Left lung (tissue), 4 donors: ENCODE measurements at regions not wholly inside any gene's neighbourhood (a gene's known extent, or its start where the extent isn't known, plus 50 kb on each side); places are given as distances from the start of the nearest gene placed in this dataset.

Source experiments
- ATAC-seq: fragments of 200-7000 bp; cut with Tn5 transposase; one replicate; pipeline ENCODE4 v1.9.1; 2020; ENCODE audit warnings: moderate library complexity
- DNase-seq, 4 donors: peaks; one replicate each; pipeline ENCODE4 v3.0.0-alpha.2; 2013 to 2020
- H3K27ac ChIP-seq, 2 donors: fragments of 200-600 bp; sonication (generic) in 1 of 2; one replicate each; pipeline versions ENCODE4 v1.5.0 to v1.8.0; 2020 to 2021
- H3K27me3 ChIP-seq, 2 donors: fragments of 200-600 bp; sonication (generic) in 1 of 2; one replicate each; pipeline versions ENCODE4 v1.5.0 to v1.8.0; 2020 to 2021
- H3K36me3 ChIP-seq, 2 donors: fragments of 200-600 bp; sonication (generic) in 1 of 2; one replicate each; pipeline versions ENCODE4 v1.5.0 to v1.8.0; 2020 to 2021
- H3K4me1 ChIP-seq, 2 donors: fragments of 200-600 bp; one replicate each; pipeline ENCODE4 v1.8.0; 2021
- H3K4me3 ChIP-seq, 2 donors: fragments of 200-600 bp; sonication (generic) in 1 of 2; one replicate each; pipeline versions ENCODE4 v1.5.0 to v1.8.0; 2020 to 2021; ENCODE audit warnings: mild to moderate bottlenecking in 1 of 2
- H3K9me3 ChIP-seq, 2 donors: fragments of 200-600 bp; sonication (generic) in 1 of 2; one replicate each; pipeline versions ENCODE4 v1.5.0 to v1.8.0; 2020 to 2021
- intact Hi-C, 2 donors: fragments of 100-400 bp; cut with DNase I; formaldehyde crosslinking; loops; one replicate each; pipeline versions ENCODE4 v1.11.2 to v1.14.2; 2022
- TF ChIP-seq, protein P1 (sequence below), 2 donors: fragments of 200-600 bp; sonication (generic) in 1 of 2; IDR thresholded peaks; one replicate each; pipeline versions ENCODE4 v1.5.0 to v1.8.0; 2021; ENCODE audit warnings: antibody characterized with exemption in 2 of 2
- donor health status: DM: no; HTN: yes; CAD: no.
- donor health status: DM: no; HTN: no; CAD: no.

- H3K27ac ChIP-seq, result no peak overlapping the region
- no peaks in the 10 kb centered on the region for H3K27me3 ChIP-seq
- ATAC-seq (no peak), DNase-seq (no peak)
- no peak overlapping the region for H3K4me3 ChIP-seq
- no peaks in the 10 kb centered on the region for H3K36me3 ChIP-seq
- TF ChIP-seq, protein P1, sequence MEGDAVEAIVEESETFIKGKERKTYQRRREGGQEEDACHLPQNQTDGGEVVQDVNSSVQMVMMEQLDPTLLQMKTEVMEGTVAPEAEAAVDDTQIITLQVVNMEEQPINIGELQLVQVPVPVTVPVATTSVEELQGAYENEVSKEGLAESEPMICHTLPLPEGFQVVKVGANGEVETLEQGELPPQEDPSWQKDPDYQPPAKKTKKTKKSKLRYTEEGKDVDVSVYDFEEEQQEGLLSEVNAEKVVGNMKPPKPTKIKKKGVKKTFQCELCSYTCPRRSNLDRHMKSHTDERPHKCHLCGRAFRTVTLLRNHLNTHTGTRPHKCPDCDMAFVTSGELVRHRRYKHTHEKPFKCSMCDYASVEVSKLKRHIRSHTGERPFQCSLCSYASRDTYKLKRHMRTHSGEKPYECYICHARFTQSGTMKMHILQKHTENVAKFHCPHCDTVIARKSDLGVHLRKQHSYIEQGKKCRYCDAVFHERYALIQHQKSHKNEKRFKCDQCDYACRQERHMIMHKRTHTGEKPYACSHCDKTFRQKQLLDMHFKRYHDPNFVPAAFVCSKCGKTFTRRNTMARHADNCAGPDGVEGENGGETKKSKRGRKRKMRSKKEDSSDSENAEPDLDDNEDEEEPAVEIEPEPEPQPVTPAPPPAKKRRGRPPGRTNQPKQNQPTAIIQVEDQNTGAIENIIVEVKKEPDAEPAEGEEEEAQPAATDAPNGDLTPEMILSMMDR (IDR thresholded peaks at IDR 0.05), result no peak
- intact Hi-C loops, result no loop called here
- peaks cover 0 to 3% of the 10 kb centered on the region in 2 donors for H3K9me3 ChIP-seq
- no peaks in the 10 kb centered on the region for H3K4me1 ChIP-seq
These were observed 767.1 kb upstream of the API5 start for GRCh38 chr11:42544726-42545125.

- Histone ChIP-seq H3K9me3 (peaks cover 0 to 3% of the 10 kb centered on the region in 2 donors), H3K4me3 (no peak overlapping the region), H3K36me3 (no peaks in the 10 kb centered on the region), H3K27ac (no peak overlapping the region), H3K4me1 (no peaks in the 10 kb centered on the region), H3K27me3 (no peaks in the 10 kb centered on the region)
- no peak for ATAC-seq
- intact Hi-C loops, result no loop called here
- DNase-seq, result no peak
- TF ChIP-seq, protein P1 (IDR thresholded peaks at IDR 0.05), result no peak
These were observed 765.8 kb upstream of the API5 start for GRCh38 chr11:42545954-42546353.

DNA sequence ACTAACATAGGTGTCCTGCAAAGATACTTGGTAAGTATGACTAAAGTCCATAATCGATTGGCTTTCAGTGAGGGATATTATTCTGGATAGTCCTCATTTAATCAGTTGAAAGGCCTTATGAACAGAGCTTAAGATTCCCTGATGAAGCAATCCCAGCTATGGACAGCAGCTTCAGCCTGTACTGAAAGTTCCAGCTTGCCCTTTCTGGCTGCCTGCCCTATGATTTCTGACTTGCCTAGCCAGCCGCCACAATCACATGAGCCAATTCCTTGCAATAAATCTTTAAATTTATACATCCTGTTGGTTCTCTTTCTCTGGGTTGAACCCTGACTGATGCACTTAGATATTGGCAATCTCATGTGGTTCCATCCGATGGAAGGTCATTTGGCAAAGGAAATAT is 759.0 kb upstream of the API5 start:
- intact Hi-C loops, result no loop called here
- DNase-seq (peak in 2 of 4 donors; percentile 51 to 72), ATAC-seq (no peak)

GRCh38 chr11:42555190-42555589 is 756.6 kb upstream of the API5 start:
- H3K27me3 ChIP-seq, result no peaks in the 10 kb centered on the region
- H3K9me3 ChIP-seq, result no peaks in the 10 kb centered on the region
- intact Hi-C loops, result no loop called here
- H3K36me3 ChIP-seq, result no peaks in the 10 kb centered on the region
- H3K4me3 ChIP-seq, result no peak overlapping the region
- DNase-seq (no peak), ATAC-seq (no peak)
- TF ChIP-seq, protein P1 (IDR thresholded peaks at IDR 0.05), result no peak
- H3K4me1 ChIP-seq, result no peaks in the 10 kb centered on the region
- H3K27ac ChIP-seq, result no peak overlapping the region

More for the DNA sequence above, 759.0 kb upstream of the API5 start:
- TF ChIP-seq, protein P1 (IDR thresholded peaks at IDR 0.05), result no peak
- H3K4me3 ChIP-seq, result no peak overlapping the region
- H3K4me1 ChIP-seq, result no peaks in the 10 kb centered on the region
- no peaks in the 10 kb centered on the region for H3K9me3 ChIP-seq
- no peaks in the 10 kb centered on the region for H3K36me3 ChIP-seq
- H3K27ac ChIP-seq, result no peak overlapping the region
- no peaks in the 10 kb centered on the region for H3K27me3 ChIP-seq

DNA sequence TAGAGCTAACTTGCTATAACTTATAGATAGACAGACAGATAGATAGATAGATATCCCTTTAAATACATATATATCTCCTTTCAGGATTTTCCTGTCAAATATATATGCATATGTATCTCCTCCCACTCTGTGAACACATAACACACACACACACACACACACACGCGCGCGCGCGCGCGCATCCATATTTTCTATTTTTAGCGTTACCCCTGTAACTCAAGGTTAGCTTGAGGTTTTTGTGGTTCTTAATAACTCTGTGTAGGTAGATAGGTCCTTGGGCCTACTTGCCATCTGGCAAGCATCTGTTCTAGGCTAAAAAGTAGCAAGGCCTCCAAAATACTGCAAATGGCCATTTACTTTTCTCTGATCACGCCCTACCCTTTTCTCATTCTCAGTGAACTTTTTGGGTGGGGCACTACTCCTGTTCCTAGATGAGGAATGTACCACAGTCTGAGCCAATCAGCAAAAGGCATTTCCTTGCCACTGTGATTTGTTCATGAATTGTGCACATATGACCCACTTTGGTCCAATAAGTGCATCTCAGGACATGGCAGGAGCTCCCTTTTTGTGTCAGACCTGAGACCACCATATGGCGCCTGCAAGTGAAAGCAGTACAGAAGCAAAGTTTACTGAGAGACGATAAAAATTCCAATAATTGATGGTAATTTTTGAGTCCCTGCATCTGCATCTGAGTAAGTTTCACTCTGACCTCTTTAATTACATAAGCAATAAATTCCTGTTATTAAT is 740.5 kb upstream of the API5 start:
- H3K9me3 ChIP-seq, result no peaks in the 10 kb centered on the region
- intact Hi-C loops, result no loop called here
- no peak for DNase-seq

More for the DNA sequence above, 740.5 kb upstream of the API5 start:
- no peak overlapping the region for H3K27ac ChIP-seq
- H3K27me3 ChIP-seq, result no peaks in the 10 kb centered on the region
- H3K4me1 ChIP-seq, result no peaks in the 10 kb centered on the region
- no peaks in the 10 kb centered on the region for H3K36me3 ChIP-seq
- no peak for ATAC-seq
- H3K4me3 ChIP-seq, result no peak overlapping the region
- TF ChIP-seq, protein P1 (IDR thresholded peaks at IDR 0.05), result no peak
